IMR-90 (cell line): ENCODE measurements at regions not wholly inside any gene's neighbourhood (a gene's known extent, or its start where the extent isn't known, plus 50 kb on each side); places are given as distances from the start of the nearest gene placed in this dataset.
"Not testable (repeated sequence)": the region's sequence is repeated elsewhere in the genome, so short reads cannot be mapped to it uniquely, and the experiment has no call there.

Experiments used
- ATAC-seq: fragments of 200-7000 bp; cut with Tn5 transposase; 2 replicates; pipeline ENCODE4 v1.9.1; 2020; ENCODE audit warnings: low read depth, mild to moderate bottlenecking, moderate library complexity
- BruUV-seq: library from RNA; stranded (reverse); fragments of 400-500 nt; replicated peaks from 2 replicates; lab custom pipeline; 2021; lab: Mats Ljungman, UMichigan
- CTCF ChIA-PET: fragments of 300-600 bp; formaldehyde crosslinking; extraction: SDS; loops from one replicate; lab custom pipeline; 2021; ENCODE audit warnings: antibody characterized with exemption; lab: Yijun Ruan, JAX
- POLR2A ChIA-PET: fragments of 300-600 bp; sonication (Branson Sonifier 250); formaldehyde crosslinking; loops from one replicate; lab custom pipeline; 2022; ENCODE audit warnings: antibody characterized with exemption; ENCODE audit not compliant: unreplicated experiment; lab: Charles Lee
- DNase-seq: peaks from one replicate; pipeline ENCODE4 v3.0.0; 2013
- H2AFZ ChIP-seq: replicated peaks from 2 replicates; pipeline ENCODE3; 2013; ENCODE audit warnings: low read length, mild to moderate bottlenecking; ENCODE audit not compliant: poor library complexity
- H2AK5ac ChIP-seq: 2 replicates; pipeline ENCODE4 v1.6.1; 2013; ENCODE audit warnings: low read depth, low read length, inconsistent platforms
- H2AK9ac ChIP-seq: replicated peaks from 2 replicates; pipeline ENCODE3; 2013; ENCODE audit warnings: mild to moderate bottlenecking, low read depth, low read length, moderate library complexity; ENCODE audit not compliant: poor library complexity
- H2BK120ac ChIP-seq: 2 replicates; pipeline ENCODE4 v1.6.1; 2013; ENCODE audit warnings: low read depth, low read length, inconsistent platforms
- H2BK15ac ChIP-seq: 3 replicates; pipeline ENCODE4 v1.6.1; 2013; ENCODE audit warnings: low read depth, low read length, inconsistent platforms
- H2BK20ac ChIP-seq: 2 replicates; pipeline ENCODE4 v1.6.1; 2013; ENCODE audit warnings: low read depth, mild to moderate bottlenecking, inconsistent platforms, low read length, moderate library complexity
- H2BK5ac ChIP-seq: 2 replicates; pipeline ENCODE4 v1.6.1; 2013; ENCODE audit warnings: mild to moderate bottlenecking, low read depth, low read length, inconsistent platforms; ENCODE audit not compliant: poor library complexity, severe bottlenecking
- H3K14ac ChIP-seq: replicated peaks from 2 replicates; pipeline ENCODE4 v1.6.1; 2013; ENCODE audit warnings: low read depth, low read length, inconsistent platforms
- H3K18ac ChIP-seq: 2 replicates; pipeline ENCODE4 v1.6.1; 2013; ENCODE audit warnings: low read depth, low read length, control low read depth
- H3K23ac ChIP-seq: 2 replicates; pipeline ENCODE4 v1.6.1; 2013; ENCODE audit warnings: low read depth, low read length, inconsistent platforms
- H3K27ac ChIP-seq: 2 replicates; pipeline ENCODE4 v1.5.1; 2013; ENCODE audit warnings: mild to moderate bottlenecking, control low read depth, low read length; ENCODE audit not compliant: insufficient read depth
- H3K27me3 ChIP-seq: 2 replicates; pipeline ENCODE4 v1.6.1; 2013; ENCODE audit warnings: low read length; ENCODE audit not compliant: control insufficient read depth, insufficient read depth
- H3K36me3 ChIP-seq: 2 replicates; pipeline ENCODE4 v1.6.1; 2013; ENCODE audit warnings: low read length, mixed read lengths; ENCODE audit not compliant: control insufficient read depth, insufficient read depth
- H3K4ac ChIP-seq: 2 replicates; pipeline ENCODE4 v1.6.1; 2013; ENCODE audit warnings: low read depth, low read length, inconsistent platforms
- H3K4me1 ChIP-seq: 2 replicates; pipeline ENCODE4 v1.6.1; 2013; ENCODE audit warnings: low read length, mixed read lengths; ENCODE audit not compliant: control insufficient read depth, insufficient read depth
- H3K4me2 ChIP-seq: 2 replicates; pipeline ENCODE4 v1.6.1; 2013; ENCODE audit warnings: low read depth, mild to moderate bottlenecking, control low read depth, low read length, moderate library complexity
- H3K4me3 ChIP-seq: 2 replicates; pipeline ENCODE4 v1.5.1; 2013; ENCODE audit warnings: low read depth, mild to moderate bottlenecking, control low read depth, low read length, moderate library complexity; ENCODE audit not compliant: insufficient read depth
- H3K56ac ChIP-seq: 2 replicates; pipeline ENCODE4 v1.6.1; 2013; ENCODE audit warnings: low read length, inconsistent platforms; ENCODE audit not compliant: insufficient read depth; ENCODE audit errors: extremely low read depth
- H3K79me1 ChIP-seq, 2 experiments: 2 replicates each; pipeline ENCODE4 v1.6.1; 2013; ENCODE audit warnings: low read length in 2 of 2, inconsistent platforms in 1 of 2, low read depth in 1 of 2
- H3K9ac ChIP-seq: 2 replicates; pipeline ENCODE4 v1.6.1; 2013; ENCODE audit warnings: low read depth, low read length, control low read depth
- H3K9me1 ChIP-seq: 2 replicates; pipeline ENCODE4 v1.6.1; 2013; ENCODE audit warnings: low read length, inconsistent platforms; ENCODE audit not compliant: insufficient read depth
- H3K9me3 ChIP-seq: 2 replicates; pipeline ENCODE4 v1.6.1; 2013; ENCODE audit warnings: low read length; ENCODE audit not compliant: control insufficient read depth, insufficient read depth
- H4K20me1 ChIP-seq: 2 replicates; pipeline ENCODE4 v1.6.1; 2013; ENCODE audit warnings: low read length, inconsistent platforms; ENCODE audit not compliant: insufficient read depth
- H4K5ac ChIP-seq: 2 replicates; pipeline ENCODE4 v1.6.1; 2013; ENCODE audit warnings: mild to moderate bottlenecking, low read depth, low read length, control low read depth
- H4K8ac ChIP-seq, 2 experiments: 2 replicates each; pipeline ENCODE4 v1.6.1; 2013; ENCODE audit warnings: low read depth in 2 of 2, low read length in 2 of 2, control low read depth in 1 of 2, inconsistent platforms in 1 of 2
- H4K91ac ChIP-seq: 2 replicates; pipeline ENCODE4 v1.6.1; 2013; ENCODE audit warnings: low read depth, low read length, inconsistent platforms; ENCODE audit not compliant: insufficient read depth
- CEBPB ChIP-seq: IDR thresholded peaks from 2 replicates; pipeline ENCODE4 v1.6.1; 2012; ENCODE audit warnings: low read depth, low read length, improper control_type of control experiment
- CHD1 ChIP-seq: IDR thresholded peaks from 2 replicates; pipeline ENCODE4 v1.6.1; 2012; ENCODE audit warnings: low read depth, low read length, improper control_type of control experiment
- ELK1 ChIP-seq: fragments of 150-350 bp; IDR thresholded peaks from 2 replicates; pipeline ENCODE4 v1.6.1; 2016; ENCODE audit warnings: low read depth, mild to moderate bottlenecking, low read length, moderate library complexity, borderline replicate concordance
- RAD21 ChIP-seq: IDR thresholded peaks from 2 replicates; pipeline ENCODE4 v1.6.1; 2012; ENCODE audit warnings: low read length, improper control_type of control experiment
- RCOR1 ChIP-seq: IDR thresholded peaks from 2 replicates; pipeline ENCODE4 v1.6.1; 2012; ENCODE audit warnings: mild to moderate bottlenecking, low read length, improper control_type of control experiment; ENCODE audit not compliant: insufficient replicate concordance
- SMC3 ChIP-seq: fragments of 150-350 bp; IDR thresholded peaks from 2 replicates; pipeline ENCODE4 v1.6.1; 2016; ENCODE audit warnings: low read depth, mild to moderate bottlenecking, antibody characterized with exemption, low read length, moderate library complexity
- USF2 ChIP-seq: fragments of 150-350 bp; IDR thresholded peaks from 2 replicates; pipeline ENCODE4 v1.6.1; 2017; ENCODE audit warnings: mild to moderate bottlenecking, antibody characterized with exemption, low read length, low read depth
- WGBS, 2 experiments: methylation state at CpG; one replicate each; pipeline versions ENCODE4 v1.1.5 to v1.1.7; 2013; ENCODE audit warnings: missing lambda C conversion rate in 2 of 2; ENCODE audit not compliant: insufficient read length in 1 of 2; ENCODE audit errors: extremely low coverage in 2 of 2; 5-methylcytosine and 5-hydroxymethylcytosine counted together
- dilution Hi-C: fragments of 300-500 bp; cut with HindIII; formaldehyde crosslinking; loops from one replicate; pipeline ENCODE4 v1.14.3; 2018; ENCODE audit warnings: low sequenced_read_pairs; ENCODE audit not compliant: unreplicated experiment
- in situ Hi-C: fragments of 300-500 bp; cut with MboI; formaldehyde crosslinking; loops from 3 replicates; pipeline ENCODE4 v1.14.3; 2019; ENCODE audit warnings: low sequenced_read_pairs, inconsistent platforms, mixed read lengths
- intact Hi-C: fragments of 100-400 bp; cut with micrococcal nuclease; formaldehyde crosslinking; loops from 2 replicates; pipeline ENCODE4 v1.10.0; 2022

GRCh38 chr5:159805021-159805420 lies 111.3 kb upstream of the ADRA1B start:
- ChIA-PET POLR2A (no interaction called here), CTCF (interaction anchor here (1.8 kb wide), 1 partner anchor 14 kb away, joined by 5 read pairs; no protein-coding TSS in a partner anchor)
- Histone ChIP-seq H2BK20ac (no peak overlapping the region), H2BK120ac (no peak overlapping the region), H3K36me3 (no peaks in the 10 kb centered on the region), H3K79me1 (no peaks in the 10 kb centered on the region), H3K56ac (no peak overlapping the region), H3K14ac (no peak overlapping the region), H3K23ac (no peak overlapping the region), H3K4ac (no peak overlapping the region), H3K9me1 (no peaks in the 10 kb centered on the region), H4K91ac (no peak overlapping the region), H4K8ac (no peak overlapping the region), H2AK9ac (no peak overlapping the region), H3K9me3 (no peaks in the 10 kb centered on the region), H2BK5ac (no peak overlapping the region), H2BK15ac (no peak overlapping the region), H3K9ac (no peak overlapping the region), H3K4me1 (no peaks in the 10 kb centered on the region; the same call in 1 of the 2 replicates), H4K5ac (no peak overlapping the region), H3K27ac (no peak overlapping the region), H3K27me3 (peaks cover 3% of the 10 kb centered on the region; the same call in 1 of the 2 replicates), H2AFZ (no peak overlapping the region), H4K20me1 (no peaks in the 10 kb centered on the region), H3K4me3 (no peak overlapping the region), H3K18ac (no peak overlapping the region), H2AK5ac (no peak overlapping the region), H3K4me2 (no peak overlapping the region)
- no CpG with 5 or more reads among the region's 2 CpGs for WGBS, 2 experiments
- dilution Hi-C loops: no loop called here
- TF ChIP-seq ELK1 (no peak), USF2 (no peak), RAD21 (no peak), CEBPB (no peak), RCOR1 (no peak), SMC3 (no peak), CHD1 (no peak)
- ATAC-seq (no peak), DNase-seq (no peak)
- BruUV-seq: no TSS peak
- in situ Hi-C loops: no loop called here
- intact Hi-C loops: no loop called here

GRCh38 chr5:159807135-159807534 lies 109.1 kb upstream of the ADRA1B start:
- H2BK5ac ChIP-seq, BruUV-seq, DNase-seq, H3K9me3 ChIP-seq, intact Hi-C loops, H3K4me2 ChIP-seq, H3K27me3 ChIP-seq, H3K27ac ChIP-seq, POLR2A ChIA-PET, H3K79me1 ChIP-seq, H3K4me3 ChIP-seq, H3K4me1 ChIP-seq, H4K5ac ChIP-seq, H4K20me1 ChIP-seq, H3K18ac ChIP-seq, H3K4ac ChIP-seq, H2BK15ac ChIP-seq, CTCF ChIA-PET, H3K56ac ChIP-seq, H3K36me3 ChIP-seq, H2BK120ac ChIP-seq, H2AK9ac ChIP-seq, H4K91ac ChIP-seq, H4K8ac ChIP-seq, H2BK20ac ChIP-seq, H3K9ac ChIP-seq, H3K14ac ChIP-seq, H2AK5ac ChIP-seq, H2AFZ ChIP-seq, dilution Hi-C loops, H3K23ac ChIP-seq, in situ Hi-C loops, ATAC-seq, H3K9me1 ChIP-seq: not testable (repeated sequence)
- WGBS, 2 experiments: no CpG with 5 or more reads among the region's 3 CpGs
